Activated CD4-positive, alpha-beta T cell treated with anti-CD3 and anti-CD28 coated beads for 4 hours (primary cell): ENCODE measurements at regions not wholly inside any gene's neighbourhood (a gene's known extent, or its start where the extent isn't known, plus 50 kb on each side); places are given as distances from the start of the nearest gene placed in this dataset.
"Not testable (repeated sequence)": the region's sequence is repeated elsewhere in the genome, so short reads cannot be mapped to it uniquely, and the experiment has no call there.

ENCODE experiments used
- DNase-seq, 2 donors: peaks; one replicate each; pipeline ENCODE4 v3.0.0-alpha.2; 2020

DNA sequence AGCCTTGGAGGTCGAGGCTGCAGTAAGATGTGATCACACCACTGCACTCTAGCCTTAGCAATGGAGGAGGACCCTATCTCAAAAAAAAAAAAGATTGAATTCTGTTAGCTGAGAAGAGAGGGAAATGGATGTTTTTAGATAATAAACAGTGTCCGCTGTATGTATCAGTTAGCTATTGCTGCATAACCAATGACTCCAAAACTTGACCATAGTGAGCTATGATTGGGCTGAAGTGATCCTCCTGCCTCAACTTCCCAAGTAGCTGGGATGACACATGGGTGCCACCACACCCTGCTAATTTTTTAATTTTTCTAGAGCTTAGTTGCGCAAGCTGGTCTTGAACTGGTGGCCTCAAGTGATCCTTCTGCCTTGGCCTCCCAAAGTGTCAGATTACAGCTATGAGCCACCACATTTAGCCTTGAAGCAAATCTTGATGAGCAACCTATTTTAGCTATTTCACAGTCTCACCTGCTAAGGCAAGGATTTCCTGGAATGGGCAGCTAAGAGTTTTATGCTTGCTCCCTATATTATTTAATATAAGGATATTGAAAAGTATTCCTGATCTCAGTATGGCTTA is 68.3 kb upstream of the ATF7IP2 start:
- no peak for DNase-seq

DNA sequence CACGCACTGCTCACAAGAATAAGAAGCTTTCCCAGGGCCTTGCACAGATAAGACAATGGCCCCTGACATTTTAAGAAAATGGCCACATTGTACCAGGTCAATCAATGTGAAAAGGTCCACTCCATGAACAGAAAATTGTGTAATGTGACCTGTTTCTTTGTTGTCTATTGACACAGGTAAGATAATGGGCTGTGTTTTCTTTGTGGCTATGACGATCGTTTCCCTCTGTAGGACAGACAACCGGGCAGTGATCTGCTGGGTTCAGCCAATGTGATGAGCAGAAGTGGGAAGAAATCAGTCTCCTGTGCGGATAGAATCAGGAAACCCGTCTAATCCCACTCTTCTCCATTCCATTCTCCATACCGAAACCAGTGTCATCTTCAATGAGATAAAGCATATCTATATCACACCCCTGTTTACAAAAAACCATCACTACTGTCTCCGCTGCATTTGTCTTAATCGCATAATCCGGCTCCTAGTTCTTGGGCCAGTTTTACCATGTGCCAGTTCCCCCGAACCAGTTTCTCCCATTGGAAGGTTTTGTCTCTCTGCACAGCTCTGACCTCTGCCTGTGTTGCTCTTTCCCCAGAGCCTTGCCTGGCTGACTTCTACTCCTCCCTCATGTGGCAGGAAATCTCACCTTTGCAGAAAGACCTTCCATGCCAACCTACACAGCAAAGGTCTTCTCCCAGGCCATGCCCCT is 66.9 kb upstream of the ATF7IP2 start:
- DNase-seq: no peak

DNA sequence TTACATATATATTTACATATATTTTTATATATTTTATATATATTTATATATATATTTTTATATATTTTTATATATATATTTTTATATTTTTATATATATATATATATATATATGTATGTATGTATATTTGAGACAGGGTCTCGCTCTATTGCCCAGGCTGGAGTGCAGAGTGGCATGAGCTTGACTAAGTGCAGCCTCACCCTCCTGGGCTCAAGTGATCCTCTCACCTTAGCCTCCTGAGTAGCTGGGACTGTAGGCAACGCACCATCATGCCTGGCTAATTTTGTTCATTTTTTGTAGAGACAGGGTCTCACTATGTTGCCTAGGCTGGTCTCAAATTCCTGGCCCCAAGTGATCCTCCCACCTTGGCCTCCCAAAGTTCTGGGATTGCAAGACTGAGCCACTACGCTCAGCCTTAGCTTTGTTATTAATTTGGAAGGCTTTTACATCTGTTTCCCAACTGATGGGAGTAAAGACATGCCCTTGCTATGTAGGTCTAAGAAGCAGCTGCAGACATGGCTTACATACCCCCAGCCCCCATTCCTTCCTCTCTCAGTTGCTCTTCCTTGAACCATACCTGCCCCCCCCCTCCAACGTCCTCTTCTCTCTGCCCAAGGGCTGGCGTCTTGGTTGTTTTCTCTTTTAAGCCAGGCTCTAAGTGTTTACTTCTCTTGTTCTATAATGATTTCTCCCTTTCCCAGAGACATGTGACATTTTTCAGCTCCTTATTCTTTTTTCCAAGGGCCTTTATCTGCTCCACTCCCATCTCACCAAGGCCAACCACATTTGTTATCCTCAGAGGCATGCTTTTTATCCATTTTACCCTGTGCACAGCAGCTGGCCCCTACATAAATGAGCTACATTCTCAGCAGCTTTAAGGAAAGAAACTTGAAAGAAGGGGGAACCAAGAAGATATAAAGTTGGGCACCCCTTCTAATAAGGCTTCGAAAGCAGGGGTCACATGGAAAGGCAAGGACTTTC is 64.2 kb upstream of the ATF7IP2 start:
- no peak for DNase-seq

DNA sequence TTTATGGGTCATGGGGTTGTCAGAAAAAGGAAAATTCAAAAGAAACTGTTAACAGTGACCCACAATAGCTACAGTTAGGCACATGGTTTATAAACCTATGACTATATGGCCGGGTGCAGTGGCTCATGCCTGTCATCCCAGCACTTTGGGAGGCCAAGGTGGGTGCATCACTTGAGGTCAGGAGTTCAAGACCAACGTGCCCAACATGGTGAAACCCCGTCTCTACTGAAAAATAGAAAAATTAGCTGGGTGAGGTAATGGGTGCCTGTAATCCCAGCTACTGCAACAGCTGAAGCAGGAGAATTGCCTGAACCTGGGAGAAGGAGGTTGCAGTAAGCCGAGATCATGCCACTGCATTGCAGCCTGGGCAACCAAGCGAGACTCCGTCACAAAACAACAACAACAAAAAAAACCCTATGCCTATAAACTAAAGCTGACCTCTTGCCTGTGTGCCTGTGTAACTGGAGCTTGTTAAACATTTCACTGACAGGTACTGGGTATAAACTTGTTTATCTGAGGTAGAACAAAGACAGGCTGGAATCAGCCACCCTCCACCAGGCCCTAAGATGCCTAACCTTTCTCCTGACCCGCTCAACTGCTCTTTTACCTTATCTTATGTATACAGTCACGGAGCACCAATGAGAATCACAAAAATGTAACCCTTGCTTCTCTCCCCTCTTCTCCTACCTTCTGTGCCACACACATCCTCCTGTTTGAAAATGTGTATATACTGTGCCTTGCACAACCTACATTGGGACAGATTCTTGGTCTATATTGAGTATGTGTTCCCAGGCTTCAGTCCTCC is 62.9 kb upstream of the ATF7IP2 start:
- DNase-seq: no peak

DNA sequence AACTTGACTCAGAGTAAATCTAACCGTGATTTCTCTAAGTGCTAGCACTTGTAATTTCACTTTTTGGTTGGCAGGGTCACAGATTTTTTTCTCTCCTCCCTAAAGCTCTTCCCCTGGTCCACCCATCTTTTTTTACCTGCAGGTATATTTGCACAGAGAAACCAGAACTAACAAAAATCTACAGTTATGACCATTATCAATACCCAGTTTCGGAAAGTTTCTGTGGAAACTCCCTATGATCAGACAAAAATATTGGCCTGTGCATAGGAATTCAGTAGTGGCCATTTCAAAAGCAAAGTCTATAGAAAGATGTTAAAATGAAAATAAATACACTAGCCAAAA is 62.4 kb upstream of the ATF7IP2 start:
- no peak for DNase-seq

DNA sequence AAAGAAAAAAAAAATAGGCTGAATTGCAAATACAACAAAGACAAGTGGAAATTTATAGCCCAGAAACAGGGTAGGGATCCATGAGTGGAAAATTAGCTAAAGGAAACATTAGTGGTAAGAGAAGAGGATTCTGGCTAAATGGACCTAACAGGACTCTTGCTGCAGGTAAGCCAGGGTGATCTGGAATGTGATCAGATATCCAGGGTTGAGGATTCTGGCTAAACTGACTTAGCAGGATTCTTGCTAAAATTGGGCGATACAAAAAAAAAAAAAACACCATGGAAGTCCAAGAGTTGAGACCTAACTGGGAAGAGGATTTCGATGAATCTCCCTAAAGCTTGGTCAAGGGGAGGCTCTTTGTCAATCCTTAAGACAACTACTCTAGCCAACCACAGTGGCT is 61.7 kb upstream of the ATF7IP2 start:
- DNase-seq: no peak

DNA sequence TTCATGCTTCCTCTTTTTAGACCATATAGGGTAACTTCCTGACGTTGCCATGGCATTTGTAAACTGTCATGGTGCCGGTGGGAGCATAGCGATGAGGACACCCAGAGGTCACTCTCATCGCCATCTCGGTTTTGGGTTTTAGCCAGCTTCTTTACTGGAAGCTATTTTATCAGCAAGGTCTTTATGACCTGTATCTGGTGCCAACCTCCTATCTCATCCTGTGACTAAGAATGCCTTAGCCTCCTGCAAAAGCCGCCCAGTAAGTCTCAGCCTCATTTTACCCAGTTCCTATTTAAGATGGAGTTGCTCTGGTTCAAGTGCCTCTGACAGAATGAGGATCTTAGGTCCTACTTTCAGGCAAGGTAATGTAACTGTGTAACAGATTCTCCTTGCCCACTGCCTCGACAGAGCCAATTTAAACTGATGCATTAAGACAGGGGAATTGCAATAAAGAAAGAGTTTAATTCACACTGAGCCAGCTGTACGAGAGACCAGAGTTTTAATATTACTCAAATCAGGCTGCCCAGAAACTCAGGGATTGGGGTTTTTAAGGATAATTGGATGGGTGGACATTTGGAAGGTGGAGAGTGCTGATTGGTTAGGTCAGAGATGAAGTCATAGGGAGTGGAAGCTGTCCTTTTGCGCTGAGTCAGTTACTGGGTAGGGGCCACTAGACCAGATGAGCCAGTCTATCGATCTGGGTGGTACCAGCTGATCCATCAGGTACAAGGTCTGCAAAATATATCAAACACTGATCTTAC is 59.9 kb upstream of the ATF7IP2 start:
- no peak for DNase-seq

DNA sequence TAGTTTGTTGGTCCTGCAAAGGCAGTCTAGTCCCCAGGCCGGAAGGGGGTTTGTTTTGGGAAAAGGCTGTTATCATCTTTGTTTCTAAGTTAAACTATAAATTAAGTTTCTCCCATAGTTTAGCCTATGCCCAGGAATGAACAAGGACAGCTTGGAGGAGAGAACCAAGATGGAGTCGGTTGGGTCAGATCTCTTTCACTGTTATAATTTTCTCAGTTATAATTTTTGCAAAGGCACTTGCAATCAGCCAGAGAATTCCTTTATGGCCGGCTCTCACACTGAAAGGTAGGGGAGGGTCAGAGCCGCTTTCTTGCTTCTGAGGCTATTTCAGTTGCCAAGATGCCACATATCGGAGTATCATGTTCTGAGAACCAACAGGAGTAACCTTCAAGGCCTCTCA is 59.2 kb upstream of the ATF7IP2 start:
- no peak for DNase-seq

DNA sequence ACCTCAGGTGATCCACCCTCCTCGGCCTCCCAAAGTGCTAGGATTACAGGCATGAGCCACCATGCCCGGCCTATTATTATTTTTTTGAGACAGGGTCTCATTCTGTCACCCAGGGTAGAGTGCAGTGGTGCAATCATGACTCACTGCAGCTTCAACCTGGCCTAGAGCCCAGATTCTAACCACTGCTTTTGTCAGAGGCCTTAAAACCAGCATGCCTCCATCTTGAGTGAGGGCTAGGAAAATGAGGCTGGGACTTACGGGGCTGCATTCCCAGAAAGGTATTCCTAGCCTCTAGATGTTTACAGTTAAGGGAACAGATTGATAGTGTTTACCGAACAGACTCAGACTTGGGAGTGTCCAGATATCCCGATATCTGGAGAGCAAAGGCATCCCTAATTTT is 57.6 kb upstream of the ATF7IP2 start:
- not testable (repeated sequence) for DNase-seq

DNA sequence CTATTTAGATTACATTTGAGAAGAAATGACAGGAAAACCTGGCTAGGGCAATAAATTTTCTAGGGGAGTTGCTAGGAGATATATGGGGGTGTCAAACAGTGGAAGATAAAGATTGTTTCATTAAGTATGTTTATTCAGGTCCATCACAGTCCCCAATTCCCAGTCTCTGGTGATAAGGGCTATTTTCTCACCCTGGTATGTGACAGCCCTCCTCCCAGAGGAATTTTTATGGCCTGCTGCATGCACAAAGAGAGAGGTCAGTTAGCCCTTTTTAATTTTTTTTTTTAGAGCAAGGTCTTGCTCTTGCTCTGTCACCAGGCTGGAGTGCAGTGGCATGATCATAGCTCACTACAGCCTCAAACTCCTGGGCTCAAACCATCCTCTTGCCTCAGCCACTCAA is 53.6 kb upstream of the ATF7IP2 start:
- no peak for DNase-seq

DNA sequence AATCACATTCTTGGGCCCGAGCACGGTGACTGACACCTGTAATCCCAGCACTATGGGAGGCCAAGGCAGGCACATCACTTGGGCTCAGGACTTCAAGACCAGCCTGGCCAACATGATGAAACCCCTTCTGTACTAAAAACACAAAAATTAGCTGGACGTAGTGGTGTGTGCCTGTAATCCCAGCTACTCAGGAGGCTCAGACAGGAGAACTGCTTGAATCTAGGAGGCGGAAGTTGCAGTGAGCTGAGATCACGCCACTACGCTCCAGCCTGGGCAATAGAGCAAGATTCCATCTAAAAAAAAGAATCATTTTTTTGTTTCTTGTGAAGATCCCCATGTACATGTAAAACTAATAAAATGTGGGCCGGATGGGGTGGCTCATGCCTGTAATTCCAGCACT is 53.1 kb upstream of the ATF7IP2 start:
- DNase-seq: no peak

DNA sequence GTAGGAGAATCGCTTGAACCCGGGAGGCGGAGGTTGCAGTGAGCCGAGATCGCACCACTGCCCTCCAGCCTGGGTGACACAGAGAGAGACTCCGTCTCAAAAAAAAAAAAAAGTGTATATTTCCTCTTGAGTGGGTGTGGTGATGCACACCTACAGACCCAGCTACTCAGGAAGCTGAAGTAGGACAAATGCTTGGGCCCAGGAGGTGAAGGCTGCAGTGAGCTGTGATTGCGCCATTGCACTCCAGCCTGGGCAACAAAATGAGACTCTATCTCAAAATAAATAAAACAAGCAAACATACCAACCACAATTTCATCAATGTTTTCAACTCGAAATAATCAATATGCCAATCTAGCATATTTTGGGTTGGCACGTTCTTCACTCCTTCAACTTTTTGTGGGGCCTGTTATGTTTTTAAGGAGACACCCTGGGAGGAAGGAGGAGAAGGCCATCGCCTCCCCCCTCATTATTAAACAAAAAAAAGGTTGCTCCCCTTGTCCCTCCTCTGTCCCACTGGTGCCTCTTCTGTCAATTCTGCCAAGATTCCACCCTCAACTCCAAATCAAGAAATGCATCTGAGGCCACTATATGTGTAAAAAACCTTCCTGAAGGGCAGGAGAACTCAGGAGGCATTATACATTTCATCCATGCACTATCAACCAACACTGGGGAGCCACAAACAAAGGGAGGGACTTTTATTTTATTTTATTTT is 52.4 kb upstream of the ATF7IP2 start:
- no peak for DNase-seq

DNA sequence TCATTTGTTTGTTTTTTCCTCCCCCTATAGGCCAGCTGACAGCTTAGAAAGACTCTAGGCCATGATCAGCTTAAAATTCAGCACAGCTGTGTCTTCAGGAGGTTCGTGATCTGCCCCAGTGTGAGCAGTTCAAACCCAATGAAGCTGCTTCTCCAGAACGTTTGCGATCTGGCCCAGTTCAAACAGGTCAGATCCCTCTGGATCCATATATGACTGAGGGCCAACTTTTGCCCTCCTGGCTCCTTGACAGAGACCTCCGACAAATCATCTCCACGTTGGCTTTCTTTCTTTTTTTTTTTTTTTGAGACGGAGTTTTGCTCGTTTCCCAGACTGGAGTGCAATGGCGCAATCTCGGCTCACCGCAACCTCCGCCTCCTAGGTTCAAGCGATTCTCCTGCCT is 50.2 kb upstream of the ATF7IP2 start:
- DNase-seq: no peak
